Stimulated activated CD4-positive, alpha-beta T cell treated with anti-CD3 and anti-CD28 coated beads, Interleukin-1b, Interleukin-23, amount 100 ng/mL, for 4 hours (primary cell): ENCODE measurements at regions not wholly inside any gene's neighbourhood (a gene's known extent, or its start where the extent isn't known, plus 50 kb on each side); places are given as distances from the start of the nearest gene placed in this dataset.
"Not testable (repeated sequence)": the region's sequence is repeated elsewhere in the genome, so short reads cannot be mapped to it uniquely, and the experiment has no call there.

Experiments used
- DNase-seq, 2 donors: peaks; one replicate each; pipeline ENCODE4 v3.0.0-alpha.2; 2020; ENCODE audit warnings: low read depth in 2 of 2

GRCh38 chr10:44278837-44279324 is 106.0 kb downstream of the CXCL12 start:
- DNase-seq: no peak

- not testable (repeated sequence) for DNase-seq
These were observed 116.4 kb downstream of the CXCL12 start for GRCh38 chr10:44268435-44268948.

- no peak for DNase-seq
These were observed 117.9 kb downstream of the CXCL12 start for GRCh38 chr10:44267007-44267406.

GRCh38 chr10:44264244-44264643 is 120.7 kb downstream of the CXCL12 start:
- no peak for DNase-seq

GRCh38 chr10:44263771-44264170 is 121.1 kb downstream of the CXCL12 start:
- DNase-seq: no peak

- no peak for DNase-seq
These were observed 122.2 kb downstream of the CXCL12 start for GRCh38 chr10:44262551-44263251.

- no peak for DNase-seq
These were observed 123.0 kb downstream of the CXCL12 start for GRCh38 chr10:44261710-44262455.

GRCh38 chr10:44261296-44261695 is 123.6 kb downstream of the CXCL12 start:
- DNase-seq: no peak

- DNase-seq: no peak
These were observed 124.5 kb downstream of the CXCL12 start for GRCh38 chr10:44260286-44260928.

GRCh38 chr10:44259090-44259874 is 125.6 kb downstream of the CXCL12 start:
- DNase-seq: no peak

GRCh38 chr10:44258460-44259089 is 126.3 kb downstream of the CXCL12 start:
- DNase-seq: no peak

- no peak for DNase-seq
These were observed 126.9 kb downstream of the CXCL12 start for GRCh38 chr10:44258019-44258418.

- no peak for DNase-seq
These were observed 131.0 kb downstream of the CXCL12 start for GRCh38 chr10:44253769-44254462.

- not testable (repeated sequence) for DNase-seq
These were observed 132.3 kb downstream of the CXCL12 start for GRCh38 chr10:44252631-44253030.

- not testable (repeated sequence) for DNase-seq
These were observed 135.0 kb downstream of the CXCL12 start for GRCh38 chr10:44249933-44250332.

- DNase-seq: no peak
These were observed 135.4 kb downstream of the CXCL12 start for GRCh38 chr10:44249490-44249889.

GRCh38 chr10:44246700-44247099 is 138.2 kb downstream of the CXCL12 start:
- not testable (repeated sequence) for DNase-seq

GRCh38 chr10:44246287-44246686 is 138.6 kb downstream of the CXCL12 start:
- not testable (repeated sequence) for DNase-seq

GRCh38 chr10:44245601-44245938 is 139.3 kb downstream of the CXCL12 start:
- DNase-seq: no peak

GRCh38 chr10:44244745-44245600 is 139.9 kb downstream of the CXCL12 start:
- DNase-seq: no peak
